B cell (primary cell): ENCODE measurements at regions not wholly inside any gene's neighbourhood (a gene's known extent, or its start where the extent isn't known, plus 50 kb on each side); places are given as distances from the start of the nearest gene placed in this dataset.

Experiments
- CTCF ChIP-seq: fragments of 200-600 bp; IDR thresholded peaks from one replicate; pipeline ENCODE4 v1.8.0; 2022; ENCODE audit warnings: antibody characterized with exemption, mild to moderate bottlenecking
- EZH2 ChIP-seq: IDR thresholded peaks from 2 replicates; pipeline ENCODE4 v1.6.1; 2012; ENCODE audit warnings: borderline replicate concordance, low read depth, mild to moderate bottlenecking, moderate library complexity, low read length; ENCODE audit not compliant: insufficient read depth, poor library complexity, severe bottlenecking

- no peak for TF ChIP-seq CTCF
- no peak for TF ChIP-seq EZH2
Observed at GRCh38 chr16:50932348-50932935, 190.6 kb downstream of the CYLD start.
